ENCODE measurements at regions not wholly inside any gene's neighbourhood (a gene's known extent, or its start where the extent isn't known, plus 50 kb on each side); places are given as distances from the start of the nearest gene placed in this dataset.
"Not testable (repeated sequence)": the region's sequence is repeated elsewhere in the genome, so short reads cannot be mapped to it uniquely, and the experiment has no call there.

- not testable (repeated sequence) for H3K4me3 ChIP-seq (ENCODE audit: low read length); DNase-seq (ENCODE audit: low read depth, low spot score)
These were observed 329.9 kb upstream of the PLGLB2 start for GRCh38 chr2:87417742-87418567.

GRCh38 chr2:87418823-87419822, 328.8 kb upstream of the PLGLB2 start:
- H3K4me3 ChIP-seq (ENCODE audit: low read length); DNase-seq (ENCODE audit: low read depth, low spot score): not testable (repeated sequence)

DNA sequence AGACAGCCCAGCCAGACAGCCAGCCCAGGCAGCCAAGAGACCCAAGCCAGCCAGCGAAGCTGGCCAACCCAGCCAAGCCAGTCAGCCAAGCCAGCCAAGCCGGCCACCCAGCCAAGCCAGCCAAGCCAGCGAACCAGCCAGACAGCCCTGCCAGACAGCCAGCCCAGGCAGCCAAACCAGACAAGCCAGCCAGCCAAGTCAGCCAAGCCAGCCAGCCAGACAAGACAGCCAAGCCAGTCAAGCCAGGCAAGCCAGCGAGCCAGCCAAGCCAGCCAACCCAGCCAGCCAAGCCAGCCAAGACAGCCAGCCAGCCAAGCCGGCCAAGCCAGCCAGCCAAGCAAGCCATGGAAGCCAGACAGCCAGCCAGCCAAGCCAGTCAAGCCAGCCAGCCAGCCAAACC, 327.9 kb upstream of the PLGLB2 start:
- H3K4me3 ChIP-seq (ENCODE audit: low read length); DNase-seq (ENCODE audit: low read depth, low spot score): not testable (repeated sequence)

GRCh38 chr2:87420954-87421353, 326.9 kb upstream of the PLGLB2 start:
- H3K4me3 ChIP-seq (ENCODE audit: low read length); DNase-seq (ENCODE audit: low read depth, low spot score): not testable (repeated sequence)

DNA sequence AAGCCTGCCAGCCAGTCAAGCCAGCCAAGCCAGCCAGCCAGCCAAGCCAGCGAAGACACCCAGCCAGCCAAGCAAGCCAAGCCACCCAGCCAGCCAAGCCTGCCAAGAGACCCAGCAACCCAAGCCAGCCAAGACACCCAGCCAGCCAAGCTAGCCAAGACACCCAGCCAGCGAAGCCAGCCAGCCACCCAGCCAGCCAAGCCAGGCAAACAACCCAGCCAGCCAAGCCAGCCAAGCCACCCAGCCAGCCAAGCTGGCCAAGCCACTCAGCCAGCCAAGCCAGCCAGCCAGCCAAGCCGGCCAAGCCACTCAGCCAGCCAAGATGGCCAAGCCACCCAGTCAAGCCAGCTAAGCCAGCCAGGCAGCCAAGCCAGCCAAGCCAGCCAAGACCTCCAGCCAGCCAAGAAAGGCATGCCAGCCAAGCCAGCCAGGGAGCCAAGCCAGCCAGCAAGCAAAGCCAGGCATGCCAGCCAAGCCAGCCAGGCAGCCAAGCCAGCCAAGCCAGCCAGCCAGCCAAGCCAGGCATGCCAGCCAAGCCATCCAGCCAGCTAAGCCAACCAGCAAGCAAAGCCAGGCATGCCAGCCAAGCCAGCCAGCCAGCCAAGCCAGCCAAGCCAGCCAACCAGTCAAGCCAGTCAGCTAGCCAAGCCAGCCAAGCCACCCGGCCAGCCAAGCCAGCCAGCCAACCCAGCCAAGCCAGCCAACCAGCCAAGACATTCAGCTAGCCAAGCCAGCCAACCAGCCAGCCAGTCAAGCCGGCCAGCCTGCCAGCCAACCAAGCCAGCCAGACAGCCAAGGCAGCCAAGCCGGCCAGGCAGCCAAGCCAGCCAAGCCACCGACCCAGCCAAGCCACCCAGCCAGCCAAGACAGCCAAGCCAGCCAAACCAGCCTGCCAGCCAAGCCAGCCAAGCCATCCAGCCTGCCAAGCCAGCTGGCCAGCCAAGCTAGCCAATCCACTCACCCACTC, 323.8 kb upstream of the PLGLB2 start:
- H3K4me3 ChIP-seq (ENCODE audit: low read length); DNase-seq (ENCODE audit: low read depth, low spot score): not testable (repeated sequence)

DNA sequence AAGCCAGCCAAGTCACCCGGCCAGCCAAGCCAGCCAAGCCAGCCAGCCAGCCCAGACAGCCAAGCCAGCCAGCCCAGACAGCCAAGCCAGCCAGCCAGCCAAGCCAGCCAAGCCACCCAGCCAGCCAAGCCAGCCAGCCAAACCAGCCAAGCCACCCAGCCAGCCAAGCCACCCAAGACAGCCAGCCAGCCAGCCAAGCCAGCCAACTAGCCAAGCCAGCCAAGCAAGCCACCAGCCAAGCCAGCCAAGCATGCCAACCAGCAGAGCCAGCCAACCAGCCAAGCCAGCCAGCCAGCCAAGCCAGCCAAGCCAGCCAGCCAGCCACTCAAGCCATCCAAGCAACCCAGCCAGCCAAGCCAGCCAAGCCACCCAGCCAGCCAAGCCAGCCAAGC, 323.1 kb upstream of the PLGLB2 start:
- not testable (repeated sequence) for H3K4me3 ChIP-seq (ENCODE audit: low read length)

GRCh38 chr2:87425191-87425590, 322.7 kb upstream of the PLGLB2 start:
- not testable (repeated sequence) for DNase-seq (ENCODE audit: low read depth, low spot score); H3K4me3 ChIP-seq (ENCODE audit: low read length)

More for the DNA sequence above, 323.1 kb upstream of the PLGLB2 start:
- DNase-seq (ENCODE audit: low read depth, low spot score), result not testable (repeated sequence)

DNA sequence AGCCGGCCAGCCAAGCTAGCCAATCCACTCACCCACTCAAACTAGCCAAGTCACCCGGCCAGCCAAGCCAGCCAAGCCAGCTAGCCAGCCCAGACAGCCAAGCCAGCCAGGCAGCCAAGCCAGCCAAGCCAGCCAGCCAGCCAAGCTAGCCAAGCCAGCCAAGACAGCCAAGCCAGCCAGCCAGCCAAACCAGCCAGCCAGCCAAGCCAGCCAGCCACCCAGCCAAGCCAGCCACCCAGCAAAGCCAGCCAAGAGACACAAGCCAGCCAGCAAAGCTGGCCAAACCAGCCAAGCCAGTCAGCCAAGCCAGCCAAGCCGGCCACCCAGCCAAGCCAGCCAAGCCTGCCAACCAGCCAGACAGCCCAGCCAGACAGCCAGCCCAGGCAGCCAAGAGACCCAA, 322.2 kb upstream of the PLGLB2 start:
- not testable (repeated sequence) for DNase-seq (ENCODE audit: low read depth, low spot score); H3K4me3 ChIP-seq (ENCODE audit: low read length)

DNA sequence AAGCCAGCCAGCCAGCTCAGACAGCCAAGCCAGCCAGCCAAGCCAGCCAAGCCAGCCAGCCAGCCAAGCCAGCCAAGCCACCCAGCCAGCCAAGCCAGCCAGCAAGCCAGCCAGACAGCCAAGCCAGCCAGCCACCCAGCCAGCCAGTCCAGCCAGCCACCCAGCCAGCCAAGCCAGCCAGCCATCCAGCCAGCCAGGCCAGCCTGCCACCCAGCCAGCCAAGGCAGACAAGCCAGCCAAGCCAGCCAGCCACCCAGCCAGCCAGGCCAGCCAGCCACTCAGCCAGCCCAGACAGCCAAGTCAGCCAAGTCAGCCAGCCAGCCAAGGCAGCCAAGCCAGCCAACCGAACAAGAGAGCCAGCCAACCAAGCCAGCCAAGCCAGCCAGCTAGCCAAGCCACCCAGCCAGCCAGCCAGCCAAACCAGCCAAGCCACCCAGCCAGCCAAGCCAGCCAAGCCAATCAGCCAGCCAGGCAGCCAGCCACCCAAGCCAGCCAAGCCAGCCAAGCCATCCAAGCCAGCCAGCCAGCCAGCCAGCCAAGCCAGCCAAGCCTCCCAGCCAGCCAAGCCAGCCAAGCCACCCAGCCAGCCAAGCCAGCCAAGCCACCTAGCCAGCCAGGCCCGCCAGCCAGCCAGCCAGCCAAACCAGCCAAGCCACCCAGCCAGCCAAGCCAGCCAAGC, 319.3 kb upstream of the PLGLB2 start:
- H3K4me3 ChIP-seq (ENCODE audit: low read length); DNase-seq (ENCODE audit: low read depth, low spot score): not testable (repeated sequence)

GRCh38 chr2:87429206-87429930, 318.5 kb upstream of the PLGLB2 start:
- DNase-seq (ENCODE audit: low read depth, low spot score); H3K4me3 ChIP-seq (ENCODE audit: low read length): not testable (repeated sequence)

DNA sequence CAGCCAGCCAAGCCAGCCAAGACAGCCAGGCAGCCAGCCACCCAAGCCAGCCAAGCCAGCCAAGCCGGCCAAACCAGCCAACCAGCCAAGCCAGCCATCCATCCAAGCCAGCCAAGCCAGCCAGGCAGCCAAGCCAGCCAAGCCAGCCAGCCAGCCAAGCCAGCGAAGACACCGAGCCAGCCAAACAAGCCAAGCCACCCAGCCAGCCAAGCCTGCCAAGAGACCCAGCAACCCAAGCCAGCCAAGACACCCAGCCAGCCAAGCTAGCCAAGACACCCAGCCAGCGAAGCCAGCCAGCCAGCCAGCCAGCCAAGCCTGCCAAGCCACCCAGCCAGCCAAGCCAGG, 318.0 kb upstream of the PLGLB2 start:
- DNase-seq (ENCODE audit: low read depth, low spot score); H3K4me3 ChIP-seq (ENCODE audit: low read length): not testable (repeated sequence)

DNA sequence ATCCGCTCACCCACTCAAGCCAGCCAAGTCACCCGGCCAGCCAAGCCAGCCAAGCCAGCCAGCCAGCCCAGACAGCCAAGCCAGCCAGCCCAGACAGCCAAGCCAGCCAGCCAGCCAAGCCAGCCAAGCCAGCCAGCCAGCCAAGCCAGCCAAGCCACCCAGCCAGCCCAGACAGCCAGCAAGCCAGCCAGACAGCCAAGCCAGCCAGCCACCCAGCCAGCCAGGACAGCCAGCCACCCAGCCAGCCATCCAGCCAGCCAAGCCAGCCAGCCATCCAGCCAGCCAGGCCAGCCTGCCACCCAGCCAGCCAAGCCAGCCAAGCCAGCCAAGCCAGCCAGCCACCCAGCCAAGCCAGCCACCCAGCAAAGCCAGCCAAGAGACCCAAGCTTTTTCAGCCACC, 316.8 kb upstream of the PLGLB2 start:
- not testable (repeated sequence) for DNase-seq (ENCODE audit: low read depth, low spot score); H3K4me3 ChIP-seq (ENCODE audit: low read length)

DNA sequence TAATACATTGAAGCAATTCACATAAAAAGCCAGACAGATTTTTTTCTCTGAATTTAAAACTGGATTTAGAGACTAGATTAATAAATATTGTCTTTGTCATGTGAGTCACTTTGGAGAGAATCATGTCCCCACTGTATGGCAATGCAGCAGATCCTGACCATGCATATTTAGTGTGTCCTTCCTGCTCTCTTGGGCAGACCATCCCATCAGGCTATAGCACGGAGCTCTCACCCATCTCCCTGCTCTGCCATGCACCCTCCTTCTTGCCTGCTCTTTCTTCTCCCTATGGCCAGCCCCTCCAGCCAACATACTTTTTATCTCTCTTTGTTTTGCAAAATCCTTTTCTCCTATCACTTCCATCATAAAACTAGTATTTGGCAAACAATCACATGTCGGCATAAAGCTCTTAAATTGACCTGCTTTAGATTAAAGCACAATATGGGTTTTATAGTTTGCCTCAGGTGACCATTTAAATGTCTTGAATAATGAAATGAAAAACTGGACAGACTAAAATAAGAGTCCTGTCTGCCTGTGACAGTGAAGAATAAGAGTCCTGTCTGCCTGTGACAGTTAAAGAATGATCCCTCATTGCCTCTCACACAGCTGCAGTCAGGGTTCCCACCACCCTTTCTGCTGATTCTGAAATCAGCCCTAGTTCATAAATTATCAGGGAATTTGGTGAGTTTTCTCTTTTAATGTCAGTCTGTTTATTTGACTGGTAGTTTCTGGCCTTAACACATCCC, 315.0 kb upstream of the PLGLB2 start:
- not testable (repeated sequence) for H3K4me3 ChIP-seq (ENCODE audit: low read length); DNase-seq (ENCODE audit: low read depth, low spot score)

DNA sequence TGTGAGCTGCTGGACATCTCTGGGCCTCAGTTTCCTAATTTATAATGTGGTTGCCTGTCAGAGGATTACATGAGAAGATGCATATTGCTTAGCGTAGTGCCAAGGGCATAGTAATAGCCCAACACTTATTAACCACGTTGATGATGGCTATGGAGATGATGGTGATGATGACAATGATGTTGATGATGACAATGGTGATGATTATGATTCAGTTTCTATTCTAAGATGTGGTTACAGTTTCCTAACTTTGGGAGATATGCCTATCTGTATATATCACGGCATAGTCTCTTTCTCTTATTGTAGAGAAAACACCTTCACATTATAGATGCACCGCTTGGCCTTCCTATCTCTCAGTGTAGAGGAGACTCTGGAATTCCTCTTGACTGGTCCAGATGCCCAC, 311.9 kb upstream of the PLGLB2 start:
- DNase-seq (ENCODE audit: low read depth, low spot score); H3K4me3 ChIP-seq (ENCODE audit: low read length): not testable (repeated sequence)

DNA sequence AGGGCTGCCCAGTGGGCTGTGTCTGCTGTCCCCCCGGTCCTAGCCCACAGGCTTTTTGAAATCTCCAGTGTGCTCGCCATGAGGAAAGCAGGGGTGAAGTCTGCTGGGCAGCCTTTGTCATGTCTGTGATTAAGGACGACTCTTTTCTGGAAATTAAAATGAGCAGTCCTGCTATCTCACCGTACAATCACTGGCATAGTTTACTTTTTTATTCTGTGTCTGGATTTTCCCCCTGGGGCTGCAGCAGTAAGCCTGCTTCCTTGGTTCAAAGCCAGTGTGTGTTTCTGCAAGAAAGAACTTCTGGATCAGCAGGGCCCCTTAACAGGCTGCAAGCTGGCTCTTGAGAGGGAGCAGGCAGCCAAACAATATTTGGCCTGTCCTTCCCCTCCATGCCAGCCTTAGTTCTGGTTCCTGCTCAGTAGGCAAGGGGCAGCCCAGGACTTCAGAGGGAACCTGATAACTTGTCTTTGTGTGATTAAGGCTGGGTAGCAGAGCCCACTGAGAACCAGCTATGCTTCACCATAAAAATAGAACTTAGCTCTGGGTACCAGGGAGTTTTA, 310.1 kb upstream of the PLGLB2 start:
- H3K4me3 ChIP-seq (ENCODE audit: low read length); DNase-seq (ENCODE audit: low read depth, low spot score): not testable (repeated sequence)

DNA sequence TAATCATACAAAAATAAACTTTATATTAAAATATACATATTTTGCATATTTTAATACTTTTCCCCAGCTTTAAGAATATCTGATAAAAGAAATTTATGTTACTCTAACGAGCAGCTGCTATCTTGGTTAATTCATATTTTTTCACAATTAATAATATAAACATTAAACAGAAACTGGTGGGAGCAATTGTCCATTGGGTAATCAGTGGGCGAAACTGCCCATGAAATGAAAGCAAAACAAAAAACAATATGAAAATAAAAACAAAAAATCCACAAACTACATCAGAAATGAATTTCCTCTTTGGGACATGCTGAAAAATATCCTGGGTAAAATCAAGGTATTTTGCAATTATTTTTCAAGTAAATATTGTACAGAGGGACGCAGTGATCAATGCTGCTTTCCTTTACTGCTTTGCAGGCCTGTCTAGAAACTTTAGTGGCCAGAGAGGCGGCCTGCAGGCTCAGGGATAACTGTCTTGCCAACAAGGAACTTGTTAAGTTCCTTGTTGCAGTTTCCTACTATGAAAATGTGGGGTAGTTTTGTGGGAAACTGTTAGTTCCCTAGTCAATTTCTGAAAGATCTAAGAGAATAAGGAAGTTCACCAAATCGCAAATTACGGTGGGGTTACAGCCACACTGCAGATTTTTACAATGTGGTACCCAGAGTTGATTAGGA, 309.0 kb upstream of the PLGLB2 start:
- DNase-seq (ENCODE audit: low read depth, low spot score); H3K4me3 ChIP-seq (ENCODE audit: low read length): not testable (repeated sequence)

All from Jurkat, Clone E6-1 (cell line).